Lower leg skin (tissue), 4 donors: ENCODE measurements at regions not wholly inside any gene's neighbourhood (a gene's known extent, or its start where the extent isn't known, plus 50 kb on each side); places are given as distances from the start of the nearest gene placed in this dataset.

ENCODE experiments used
- DNase-seq, 2 donors: peaks; one replicate each; pipeline ENCODE4 v3.0.0-alpha.2; 2019; ENCODE audit warnings: low spot score in 2 of 2
- H3K4me3 ChIP-seq: fragments of 200-600 bp; sonication (generic); 2 replicates; pipeline ENCODE4 v1.5.1; 2017; ENCODE audit warnings: mild to moderate bottlenecking, low read depth; ENCODE audit not compliant: poor library complexity, severe bottlenecking
- CTCF ChIP-seq, 3 donors: fragments of 450-650 bp; IDR thresholded peaks; one replicate each; pipeline ENCODE4 v1.5.1; 2016; ENCODE audit warnings: antibody characterized with exemption in 3 of 3, mild to moderate bottlenecking in 3 of 3, moderate library complexity in 2 of 3
- POLR2A ChIP-seq, 2 donors: fragments of 450-650 bp; IDR thresholded peaks; one replicate each; pipeline ENCODE4 v1.6.1; 2016 to 2017; ENCODE audit warnings: antibody characterized with exemption in 2 of 2, mild to moderate bottlenecking in 1 of 2, moderate library complexity in 1 of 2
- WGBS, 2 donors: methylation state at CpG; one replicate each; pipeline ENCODE4 v1.1.5; 2018; 5-methylcytosine and 5-hydroxymethylcytosine counted together
- intact Hi-C: fragments of 100-400 bp; cut with DNase I; formaldehyde crosslinking; loops from one replicate; pipeline ENCODE4 v1.15.0; 2023; ENCODE audit warnings: low total_unique reads

- TF ChIP-seq CTCF (IDR thresholded peaks at IDR 0.05) = no peak
- no peak for TF ChIP-seq POLR2A (IDR thresholded peaks at IDR 0.05)
- WGBS, 2 donors = 79 to 82% methylated on average over 2 of the region's 2 CpGs
- no peak for DNase-seq
- H3K4me3 ChIP-seq = no peak overlapping the region
- intact Hi-C loops = no loop called here
These were observed 334.8 kb downstream of the NSG2 start for GRCh38 chr5:174380311-174380710.

GRCh38 chr5:174381241-174381640 lies 335.7 kb downstream of the NSG2 start:
- no peak overlapping the region for H3K4me3 ChIP-seq
- TF ChIP-seq CTCF (IDR thresholded peaks at IDR 0.05) = no peak
- no peak for TF ChIP-seq POLR2A (IDR thresholded peaks at IDR 0.05)
- intact Hi-C loops = no loop called here
- WGBS, 2 donors = 50 to 56% methylated on average over 4 of the region's 4 CpGs
- DNase-seq = no peak

GRCh38 chr5:174383210-174384167 lies 338.0 kb downstream of the NSG2 start:
- TF ChIP-seq POLR2A (IDR thresholded peaks at IDR 0.05) = no peak
- no peak for TF ChIP-seq CTCF (IDR thresholded peaks at IDR 0.05)
- DNase-seq = no peak
- H3K4me3 ChIP-seq = no peak overlapping the region
- 61 to 65% methylated on average over 3 of the region's 3 CpGs for WGBS, 2 donors
- intact Hi-C loops = no loop called here

GRCh38 chr5:174384509-174384947 lies 339.0 kb downstream of the NSG2 start:
- 72 to 74% methylated on average over 17 of the region's 17 CpGs for WGBS, 2 donors
- intact Hi-C loops = no loop called here
- no peak overlapping the region for H3K4me3 ChIP-seq
- TF ChIP-seq CTCF (IDR thresholded peaks at IDR 0.05) (no peak), POLR2A (IDR thresholded peaks at IDR 0.05) (no peak)
- no peak for DNase-seq

- TF ChIP-seq POLR2A (IDR thresholded peaks at IDR 0.05) (no peak), CTCF (IDR thresholded peaks at IDR 0.05) (no peak)
- no peak for DNase-seq
- H3K4me3 ChIP-seq = no peak overlapping the region
- 87 to 91% methylated on average over 3 of the region's 3 CpGs for WGBS, 2 donors
- intact Hi-C loops = no loop called here
These were observed 338.1 kb upstream of the MSX2 start for GRCh38 chr5:174386306-174386705.
